Activated T-cell treated with anti-CD3 and anti-CD28 coated beads, Interleukin-2, amount 50 U/mL, for 1 hour (primary cell): ENCODE measurements at regions not wholly inside any gene's neighbourhood (a gene's known extent, or its start where the extent isn't known, plus 50 kb on each side); places are given as distances from the start of the nearest gene placed in this dataset.
"Not testable (repeated sequence)": the region's sequence is repeated elsewhere in the genome, so short reads cannot be mapped to it uniquely, and the experiment has no call there.

Experiments
- DNase-seq: peaks from one replicate; pipeline ENCODE4 v3.0.0-alpha.2; 2020

GRCh38 chrX:74251006-74251930 is 52.7 kb upstream of the ZCCHC13 start:
- DNase-seq = no peak

- no peak for DNase-seq
These were observed 53.4 kb upstream of the ZCCHC13 start for GRCh38 chrX:74250574-74250973.

- DNase-seq = no peak
These were observed 54.0 kb upstream of the ZCCHC13 start for GRCh38 chrX:74249963-74250362.

- no peak for DNase-seq
These were observed 55.1 kb upstream of the ZCCHC13 start for GRCh38 chrX:74248889-74249288.

GRCh38 chrX:74246524-74246923 is 57.5 kb upstream of the ZCCHC13 start:
- no peak for DNase-seq

GRCh38 chrX:74242484-74243138 is 61.4 kb upstream of the ZCCHC13 start:
- no peak for DNase-seq

GRCh38 chrX:74242050-74242449 is 61.9 kb upstream of the ZCCHC13 start:
- no peak for DNase-seq

- DNase-seq = no peak
These were observed 65.2 kb upstream of the ZCCHC13 start for GRCh38 chrX:74238771-74239170.

- no peak for DNase-seq
These were observed 69.2 kb upstream of the ZCCHC13 start for GRCh38 chrX:74234818-74235217.

- no peak for DNase-seq
These were observed 71.1 kb upstream of the ZCCHC13 start for GRCh38 chrX:74232859-74233258.

GRCh38 chrX:74231625-74232024 is 72.4 kb upstream of the ZCCHC13 start:
- DNase-seq = no peak

GRCh38 chrX:74230094-74230493 is 73.9 kb upstream of the ZCCHC13 start:
- no peak for DNase-seq

- no peak for DNase-seq
These were observed 78.9 kb upstream of the ZCCHC13 start for GRCh38 chrX:74225111-74225510.

- DNase-seq = no peak
These were observed 83.7 kb upstream of the ZCCHC13 start for GRCh38 chrX:74220277-74220676.

- no peak for DNase-seq
These were observed 85.1 kb upstream of the ZCCHC13 start for GRCh38 chrX:74218895-74219294.

GRCh38 chrX:74216421-74216820 is 87.6 kb upstream of the ZCCHC13 start:
- DNase-seq = no peak

- no peak for DNase-seq
These were observed 92.1 kb upstream of the ZCCHC13 start for GRCh38 chrX:74211911-74212310.

- DNase-seq = no peak
These were observed 96.4 kb upstream of the ZCCHC13 start for GRCh38 chrX:74207539-74207938.

- no peak for DNase-seq
These were observed 108.4 kb upstream of the ZCCHC13 start for GRCh38 chrX:74195605-74196004.

- DNase-seq = no peak
These were observed 108.9 kb upstream of the ZCCHC13 start for GRCh38 chrX:74195120-74195519.

- no peak for DNase-seq
These were observed 116.8 kb upstream of the ZCCHC13 start for GRCh38 chrX:74187211-74187610.

- not testable (repeated sequence) for DNase-seq
These were observed 120.9 kb upstream of the ZCCHC13 start for GRCh38 chrX:74183047-74183446.

- DNase-seq = not testable (repeated sequence)
These were observed 122.0 kb upstream of the ZCCHC13 start for GRCh38 chrX:74181976-74182375.

GRCh38 chrX:74180716-74181115 is 123.3 kb upstream of the ZCCHC13 start:
- DNase-seq = no peak
